Ovary (tissue), 7 donors: ENCODE measurements at regions not wholly inside any gene's neighbourhood (a gene's known extent, or its start where the extent isn't known, plus 50 kb on each side); places are given as distances from the start of the nearest gene placed in this dataset.

Experiments used
- DNase-seq, 5 donors: peaks; one replicate each; pipeline ENCODE4 v3.0.0-alpha.2; 2019 to 2020
- H3K27ac ChIP-seq, 2 donors: fragments of 200-600 bp; one replicate each; pipeline versions ENCODE4 v1.5.1 to v1.8.0; 2019 to 2022
- H3K27me3 ChIP-seq: fragments of 200-600 bp; one replicate; pipeline ENCODE4 v1.8.0; 2022
- H3K36me3 ChIP-seq: fragments of 200-600 bp; sonication (generic); one replicate; pipeline ENCODE4 v1.5.1; 2019
- H3K4me1 ChIP-seq: one replicate; pipeline ENCODE4 v1.8.1; 2013; ENCODE audit warnings: mild to moderate bottlenecking, moderate library complexity; ENCODE audit not compliant: insufficient read depth
- H3K4me3 ChIP-seq: fragments of 200-600 bp; sonication (generic); one replicate; pipeline ENCODE4 v1.5.1; 2017
- H3K9me3 ChIP-seq, 2 donors: fragments of 200-600 bp in 1 of 2; sonication (generic) in 1 of 2; one replicate each; pipeline versions ENCODE4 v1.5.1 to v1.8.1; 2013 to 2019; ENCODE audit warnings: mild to moderate bottlenecking in 1 of 2, moderate library complexity in 1 of 2
- EP300 ChIP-seq: sonication (generic); formaldehyde crosslinking; IDR thresholded peaks from one replicate; pipeline ENCODE4 v1.6.1; 2017; ENCODE audit warnings: antibody characterized with exemption
- POLR2A ChIP-seq: fragments of 450-650 bp; IDR thresholded peaks from one replicate; pipeline ENCODE4 v1.6.1; 2017; ENCODE audit warnings: antibody characterized with exemption, mild to moderate bottlenecking, moderate library complexity
- WGBS, 3 donors: extraction: QIAGEN DNeasy Blood & Tissue Kit in 1 of 3; methylation state at CpG; one replicate each; pipeline versions ENCODE4 v1.1.5 to v1.1.7; 2013 to 2017; 5-methylcytosine and 5-hydroxymethylcytosine counted together
- intact Hi-C, 4 donors: fragments of 100-400 bp; cut with DNase I; formaldehyde crosslinking; loops; one replicate each; pipeline versions ENCODE4 v1.11.0 to v1.15.1; 2022 to 2023
- TF ChIP-seq, protein P1 (sequence below), 3 donors: fragments of 450-650 bp in 2 of 3; fragments of 200-600 bp in 1 of 3; IDR thresholded peaks; one replicate each; pipeline versions ENCODE4 v1.5.1 to v1.8.0; 2016 to 2022; ENCODE audit warnings: antibody characterized with exemption in 3 of 3, mild to moderate bottlenecking in 1 of 3
- donor health status: DM: no; HTN: no; CAD: no; lungs with moderate emphysema.
- donor health status: DM: no; HTN: no; CAD: no.
- donor health status: Bipolar disorder and iron deficiency.
- donor health status: DM: no; HTN: no; CAD: no.
- donor health status: DM: yes; HTN: yes; CAD: no.

DNA sequence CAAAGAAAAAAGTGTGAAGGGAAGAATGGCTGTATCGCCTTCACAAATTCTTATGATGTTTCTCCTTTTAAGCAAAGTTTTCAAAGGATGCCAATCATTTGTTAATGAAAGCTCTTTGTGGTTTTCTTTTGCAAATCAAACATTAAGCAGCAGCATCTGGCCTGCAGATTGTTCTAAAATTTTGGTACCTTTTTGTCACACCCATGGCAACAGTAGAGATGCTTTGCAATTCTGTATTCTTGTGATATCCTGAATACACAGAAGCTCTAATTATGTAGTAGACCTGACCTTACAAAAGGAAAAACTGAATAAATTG is 79.8 kb downstream of the CDO1 start:
- intact Hi-C loops = no loop called here
- Histone ChIP-seq H3K4me3 (no peak overlapping the region), H3K9me3 (no peaks in the 10 kb centered on the region), H3K27me3 (no peaks in the 10 kb centered on the region), H3K27ac (no peak overlapping the region), H3K4me1 (no peaks in the 10 kb centered on the region), H3K36me3 (no peaks in the 10 kb centered on the region)
- TF ChIP-seq POLR2A = no peak
- TF ChIP-seq, protein P1, sequence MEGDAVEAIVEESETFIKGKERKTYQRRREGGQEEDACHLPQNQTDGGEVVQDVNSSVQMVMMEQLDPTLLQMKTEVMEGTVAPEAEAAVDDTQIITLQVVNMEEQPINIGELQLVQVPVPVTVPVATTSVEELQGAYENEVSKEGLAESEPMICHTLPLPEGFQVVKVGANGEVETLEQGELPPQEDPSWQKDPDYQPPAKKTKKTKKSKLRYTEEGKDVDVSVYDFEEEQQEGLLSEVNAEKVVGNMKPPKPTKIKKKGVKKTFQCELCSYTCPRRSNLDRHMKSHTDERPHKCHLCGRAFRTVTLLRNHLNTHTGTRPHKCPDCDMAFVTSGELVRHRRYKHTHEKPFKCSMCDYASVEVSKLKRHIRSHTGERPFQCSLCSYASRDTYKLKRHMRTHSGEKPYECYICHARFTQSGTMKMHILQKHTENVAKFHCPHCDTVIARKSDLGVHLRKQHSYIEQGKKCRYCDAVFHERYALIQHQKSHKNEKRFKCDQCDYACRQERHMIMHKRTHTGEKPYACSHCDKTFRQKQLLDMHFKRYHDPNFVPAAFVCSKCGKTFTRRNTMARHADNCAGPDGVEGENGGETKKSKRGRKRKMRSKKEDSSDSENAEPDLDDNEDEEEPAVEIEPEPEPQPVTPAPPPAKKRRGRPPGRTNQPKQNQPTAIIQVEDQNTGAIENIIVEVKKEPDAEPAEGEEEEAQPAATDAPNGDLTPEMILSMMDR (IDR thresholded peaks at IDR 0.05) = no peak
- no peak for TF ChIP-seq EP300
- WGBS, 3 donors = 82 to 89% (median 88%) methylated on average over 1 of the region's 1 CpG
- no peak for DNase-seq

DNA sequence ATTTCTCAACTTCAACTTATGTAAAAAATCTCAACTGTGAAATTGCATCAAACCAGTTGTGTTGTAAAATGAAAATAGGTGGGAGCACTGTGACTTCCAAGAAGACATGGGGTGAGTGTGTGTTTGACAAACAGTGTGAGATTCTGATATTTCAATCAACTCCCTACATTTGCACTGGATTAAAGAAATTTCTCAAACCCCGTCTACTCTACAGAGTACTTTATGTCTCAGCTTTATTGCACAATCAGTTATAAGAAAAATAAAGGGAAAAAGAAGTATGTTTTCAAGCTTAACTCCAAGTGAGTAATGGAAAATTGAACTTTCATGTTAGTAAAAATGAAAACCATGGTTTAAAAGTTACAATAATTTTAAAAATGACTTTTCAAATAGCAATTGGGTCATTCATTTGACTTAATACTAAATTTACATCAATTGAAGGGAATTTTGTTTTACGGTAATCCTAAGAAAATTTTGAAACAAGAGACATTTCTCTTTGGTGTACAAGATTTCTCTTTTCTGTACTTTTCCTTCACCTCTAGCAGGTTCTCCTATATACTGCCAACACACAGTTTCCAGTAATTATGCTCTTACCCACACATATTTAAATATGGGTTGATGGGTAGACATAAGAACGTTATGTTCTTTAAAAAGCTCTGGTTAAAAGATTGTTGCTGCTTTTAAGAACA is 80.3 kb downstream of the CDO1 start:
- Histone ChIP-seq H3K27ac (no peak overlapping the region), H3K4me3 (no peak overlapping the region), H3K27me3 (no peaks in the 10 kb centered on the region), H3K4me1 (no peaks in the 10 kb centered on the region), H3K36me3 (no peaks in the 10 kb centered on the region), H3K9me3 (no peaks in the 10 kb centered on the region)
- intact Hi-C loops = no loop called here
- no peak for DNase-seq
- TF ChIP-seq POLR2A (no peak), EP300 (no peak)
- TF ChIP-seq, protein P1 (IDR thresholded peaks at IDR 0.05) = no peak
- 52 to 61% (median 58%) methylated on average over 3 of the region's 3 CpGs for WGBS, 3 donors

DNA sequence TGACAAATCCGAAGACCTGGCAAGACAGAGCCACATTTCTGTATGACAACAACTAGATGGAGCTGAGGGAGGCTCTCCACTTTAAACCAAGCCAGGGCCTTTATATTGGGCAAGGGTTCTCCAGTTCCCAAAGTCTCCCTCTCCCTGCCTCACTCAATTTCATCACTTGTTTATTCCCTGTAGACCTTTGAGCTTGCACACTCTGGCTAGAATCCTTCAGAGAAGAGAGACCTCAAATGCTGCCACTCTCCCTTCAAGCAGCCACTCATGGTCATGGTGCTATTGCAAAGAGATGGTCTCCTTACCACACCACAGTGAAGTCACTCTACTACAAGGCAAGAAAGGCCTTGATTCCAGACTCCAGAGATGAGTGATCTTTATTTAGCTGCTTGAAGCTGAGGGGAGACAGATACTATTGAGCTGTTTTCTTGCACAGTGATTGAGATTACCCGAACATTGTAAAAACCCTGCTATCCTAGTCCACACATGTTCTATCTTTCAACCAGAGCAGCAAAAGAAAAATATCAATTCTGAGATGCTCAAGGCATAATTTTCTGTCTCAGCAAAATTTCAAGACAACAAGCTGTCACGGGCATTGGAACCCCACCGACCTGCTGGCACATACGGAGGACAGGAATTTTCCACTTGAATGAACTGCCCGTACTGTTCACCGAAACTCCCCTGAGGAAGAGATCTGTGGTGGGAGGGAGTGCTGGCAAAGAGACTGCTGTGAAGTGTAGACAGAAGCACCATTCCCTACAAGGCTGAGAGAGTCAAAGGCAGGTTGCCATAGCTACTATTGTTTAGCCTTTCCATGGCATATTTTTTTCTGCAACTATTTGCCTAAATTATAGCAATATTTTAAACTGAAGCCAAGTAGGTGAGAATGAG is 81.1 kb downstream of the CDO1 start:
- no peaks in the 10 kb centered on the region for H3K9me3 ChIP-seq
- TF ChIP-seq, protein P1 (IDR thresholded peaks at IDR 0.05) = no peak
- TF ChIP-seq POLR2A (no peak), EP300 (no peak)
- no peaks in the 10 kb centered on the region for H3K4me1 ChIP-seq
- H3K4me3 ChIP-seq = no peak overlapping the region
- intact Hi-C loops = no loop called here
- H3K27ac ChIP-seq = no peak overlapping the region
- H3K27me3 ChIP-seq = no peaks in the 10 kb centered on the region
- H3K36me3 ChIP-seq = no peaks in the 10 kb centered on the region
- 44 to 59% (median 46%) methylated on average over 7 of the region's 7 CpGs for WGBS, 3 donors
- DNase-seq = no peak

DNA sequence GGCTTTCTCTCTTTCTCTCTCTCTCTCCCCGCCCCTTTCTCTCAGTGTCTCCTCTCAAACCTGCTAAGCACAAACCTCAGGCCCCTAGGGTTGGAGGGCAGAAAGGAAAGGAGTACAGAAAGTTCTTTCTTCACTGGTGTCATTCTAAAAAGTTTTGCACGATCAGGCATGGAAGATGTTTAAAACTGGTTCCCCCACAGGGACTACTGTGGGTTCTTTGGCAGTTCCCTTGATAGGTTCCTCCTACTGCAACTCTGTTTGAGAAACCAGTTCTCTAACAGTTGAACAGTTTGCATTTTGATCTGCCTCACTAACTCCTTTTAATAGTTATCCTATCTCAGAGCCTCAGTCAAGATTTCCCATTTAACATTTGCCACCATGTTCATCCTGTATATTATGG is 82.9 kb downstream of the CDO1 start:
- Histone ChIP-seq H3K27me3 (no peaks in the 10 kb centered on the region), H3K9me3 (no peaks in the 10 kb centered on the region), H3K27ac (no peak overlapping the region), H3K4me3 (no peak overlapping the region), H3K36me3 (no peaks in the 10 kb centered on the region), H3K4me1 (no peaks in the 10 kb centered on the region)
- TF ChIP-seq POLR2A (no peak), EP300 (no peak)
- TF ChIP-seq, protein P1 (IDR thresholded peaks at IDR 0.05) = no peak
- 83 to 90% (median 85%) methylated on average over 2 of the region's 2 CpGs for WGBS, 3 donors
- DNase-seq = no peak
- intact Hi-C loops = no loop called here
